T-cell (primary cell): ENCODE measurements at regions not wholly inside any gene's neighbourhood (a gene's known extent, or its start where the extent isn't known, plus 50 kb on each side); places are given as distances from the start of the nearest gene placed in this dataset.

Experiments used
- ATAC-seq, 4 experiments: fragments of 200-7000 bp in 3 of 4; fragments of 150-1000 bp in 1 of 4; cut with Tn5 transposase; replicated peaks in 1 of 4; 1 replicate in 3 of 4; 2 replicates in 1 of 4; pipeline ENCODE4 v1.10.0; 2021; ENCODE audit warnings: moderate library complexity in 3 of 4, mild to moderate bottlenecking in 2 of 4, moderate number of reproducible peaks in 1 of 4
- CTCF ChIA-PET, 2 donors: fragments of 300-600 bp; sonication (Branson Sonifier 250); formaldehyde crosslinking; loops; one replicate each; lab custom pipeline; 2022; ENCODE audit warnings: antibody characterized with exemption in 2 of 2; lab: Charles Lee
- POLR2A ChIA-PET, 2 donors: fragments of 300-600 bp; sonication (Branson Sonifier 250); formaldehyde crosslinking; loops; one replicate each; lab custom pipeline; 2022; ENCODE audit warnings: antibody characterized with exemption in 2 of 2; lab: Charles Lee
- DNase-seq, 35 experiments: peaks; one replicate each; pipeline versions ENCODE4 v3.0.0 to v3.0.0-alpha.2; 2013 to 2023
- H3K27ac ChIP-seq: one replicate; pipeline ENCODE4 v1.5.1; 2013; ENCODE audit warnings: low read length
- H3K27me3 ChIP-seq, 2 experiments: replicated peaks in 1 of 2; 1 replicate in 1 of 2; 2 replicates in 1 of 2; pipeline versions ENCODE4 v1.6.1 to v1.7.0; 2013; ENCODE audit warnings: low read length in 1 of 2, mixed read lengths in 1 of 2; ENCODE audit not compliant: control insufficient read depth in 2 of 2, insufficient read depth in 2 of 2; ENCODE audit errors: extremely low read depth in 1 of 2
- H3K36me3 ChIP-seq, 2 donors: 1 replicate in 1 of 2; 2 replicates in 1 of 2; pipeline versions ENCODE4 v1.6.1 to v1.7.0; 2013; ENCODE audit warnings: low read length in 1 of 2; ENCODE audit not compliant: control insufficient read depth in 2 of 2, insufficient read depth in 1 of 2; ENCODE audit errors: extremely low read depth in 1 of 2
- H3K4me1 ChIP-seq, 2 experiments: 1 replicate in 1 of 2; 2 replicates in 1 of 2; pipeline versions ENCODE4 v1.6.1 to v1.7.0; 2013; ENCODE audit warnings: low read length in 2 of 2, mixed read lengths in 1 of 2; ENCODE audit not compliant: insufficient read depth in 2 of 2, control insufficient read depth in 1 of 2; ENCODE audit errors: extremely low read depth in 1 of 2
- H3K4me3 ChIP-seq, 2 donors: 1 replicate in 1 of 2; 2 replicates in 1 of 2; pipeline versions ENCODE4 v1.5.1 to v1.7.0; 2013; ENCODE audit warnings: mild to moderate bottlenecking in 2 of 2, low read length in 1 of 2, moderate library complexity in 1 of 2; ENCODE audit not compliant: control insufficient read depth in 1 of 2; ENCODE audit errors: extremely low read depth in 1 of 2
- H3K9me3 ChIP-seq: 2 replicates; pipeline ENCODE4 v1.7.0; 2013
- H3K27ac Mint-ChIP-seq, 2 donors: one replicate each; pipeline ENCODE4 v1.8.0; 2020 to 2021; ENCODE audit warnings: mild to moderate bottlenecking in 2 of 2, mixed read lengths in 2 of 2
- H3K27me3 Mint-ChIP-seq, 2 donors: one replicate each; pipeline ENCODE4 v1.8.0; 2021 to 2022; ENCODE audit warnings: mixed read lengths in 2 of 2
- H3K36me3 Mint-ChIP-seq: one replicate; pipeline ENCODE4 v1.8.0; 2021; ENCODE audit warnings: mixed read lengths
- H3K4me1 Mint-ChIP-seq, 3 donors: one replicate each; pipeline ENCODE4 v1.8.0; 2020 to 2022; ENCODE audit warnings: mixed read lengths in 3 of 3, mild to moderate bottlenecking in 1 of 3
- H3K4me3 Mint-ChIP-seq, 3 donors: one replicate each; pipeline ENCODE4 v1.8.0; 2020 to 2022; ENCODE audit warnings: mild to moderate bottlenecking in 3 of 3, mixed read lengths in 3 of 3, moderate library complexity in 3 of 3
- H3K9me3 Mint-ChIP-seq, 3 donors: one replicate each; pipeline ENCODE4 v1.8.0; 2020 to 2022; ENCODE audit warnings: mixed read lengths in 3 of 3
- WGBS: methylation state at CpG from one replicate; pipeline ENCODE4 v1.1.5; 2013; ENCODE audit warnings: missing lambda C conversion rate; ENCODE audit not compliant: insufficient coverage; 5-methylcytosine and 5-hydroxymethylcytosine counted together

- Histone ChIP-seq H3K36me3 (no peaks in the 10 kb centered on the region), H3K27ac (no peak overlapping the region), H3K4me1 (no peaks in the 10 kb centered on the region), H3K27me3 (no peaks in the 10 kb centered on the region), H3K4me3 (no peak overlapping the region), H3K9me3 (no peaks in the 10 kb centered on the region)
- H3K36me3 Mint-ChIP-seq: no peaks in the 10 kb centered on the region
- peaks cover 3 to 12% of the 10 kb centered on the region in 2 donors for H3K27me3 Mint-ChIP-seq
- DNase-seq: no peak
- H3K9me3 Mint-ChIP-seq: no peaks in the 10 kb centered on the region
- ChIA-PET CTCF (no interaction called here), POLR2A (no interaction called here)
- no peak overlapping the region for H3K27ac Mint-ChIP-seq
- 71% methylated on average over 1 of the region's 2 CpGs for WGBS
- no peaks in the 10 kb centered on the region for H3K4me1 Mint-ChIP-seq
- ATAC-seq: no peak
- H3K4me3 Mint-ChIP-seq: no peak overlapping the region
Measured at GRCh38 chr2:225797394-225797793, 397.9 kb downstream of the NYAP2 start.

- ATAC-seq (no peak), DNase-seq (no peak)
- no peaks in the 10 kb centered on the region for H3K27me3 ChIP-seq
- CTCF ChIA-PET: no interaction called here
- H3K27ac ChIP-seq: no peak overlapping the region
- WGBS: 100% methylated on average over 1 of the region's 2 CpGs
- H3K4me1 Mint-ChIP-seq: no peaks in the 10 kb centered on the region
- no peak overlapping the region for H3K4me3 ChIP-seq
- H3K9me3 Mint-ChIP-seq: no peaks in the 10 kb centered on the region
- no peaks in the 10 kb centered on the region for H3K36me3 ChIP-seq
- no peaks in the 10 kb centered on the region for H3K9me3 ChIP-seq
- no peak overlapping the region for H3K4me3 Mint-ChIP-seq
- no peaks in the 10 kb centered on the region for H3K36me3 Mint-ChIP-seq
- POLR2A ChIA-PET: no interaction called here
- no peak overlapping the region for H3K27ac Mint-ChIP-seq
- H3K4me1 ChIP-seq: no peaks in the 10 kb centered on the region
- peaks cover 6 to 17% of the 10 kb centered on the region in 2 donors for H3K27me3 Mint-ChIP-seq
Measured at GRCh38 chr2:225794652-225795400, 395.3 kb downstream of the NYAP2 start.

DNA sequence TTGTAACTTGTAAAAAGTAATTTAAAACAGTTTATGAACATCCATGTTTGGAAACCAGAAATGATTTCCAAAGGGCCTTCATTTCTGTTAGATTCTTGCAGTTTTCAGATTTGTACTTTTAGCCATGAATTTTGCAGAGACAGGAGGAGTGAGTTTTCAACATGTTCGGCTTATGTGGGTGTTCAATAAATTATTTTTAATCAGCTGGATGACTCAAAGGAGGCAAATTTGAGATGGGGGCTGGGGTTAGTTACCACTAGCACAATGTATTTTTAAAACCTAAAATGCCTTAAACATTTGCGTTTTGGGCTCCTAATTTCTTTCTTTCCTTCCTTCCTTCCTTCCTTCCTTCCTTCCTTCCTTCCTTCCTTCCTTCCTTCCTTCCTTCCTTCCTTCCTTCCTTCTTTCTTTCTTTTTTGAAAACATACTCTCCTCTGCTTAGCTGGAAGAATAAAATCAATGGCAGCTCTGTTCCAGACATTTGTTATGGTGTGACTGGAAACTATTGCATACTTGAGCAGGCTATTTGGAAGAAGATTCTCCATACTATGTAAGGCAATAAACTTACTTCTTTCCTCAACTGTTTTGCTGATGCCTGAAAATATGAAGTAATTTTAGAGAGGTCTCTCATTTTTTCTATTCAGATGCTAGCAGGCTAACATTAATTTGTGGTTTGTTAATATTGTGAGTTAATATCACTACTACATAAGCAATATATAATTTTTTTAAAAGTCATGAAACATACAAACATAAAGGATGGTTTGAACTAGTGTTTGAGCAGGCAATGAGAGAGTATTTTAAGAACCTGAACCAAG is 394.4 kb downstream of the NYAP2 start:
- Mint-ChIP-seq H3K4me3 (no peak overlapping the region), H3K4me1 (no peaks in the 10 kb centered on the region), H3K9me3 (no peaks in the 10 kb centered on the region), H3K27me3 (peaks cover 6 to 13% of the 10 kb centered on the region in 2 donors), H3K36me3 (no peaks in the 10 kb centered on the region), H3K27ac (no peak overlapping the region)
- no CpG with 5 or more reads among the region's 2 CpGs for WGBS
- Histone ChIP-seq H3K27ac (no peak overlapping the region), H3K36me3 (no peaks in the 10 kb centered on the region), H3K4me3 (no peak overlapping the region), H3K9me3 (no peaks in the 10 kb centered on the region), H3K4me1 (no peaks in the 10 kb centered on the region), H3K27me3 (no peaks in the 10 kb centered on the region)
- CTCF ChIA-PET: no interaction called here
- POLR2A ChIA-PET: no interaction called here
- no peak for DNase-seq
- no peak for ATAC-seq

- Histone ChIP-seq H3K9me3 (no peaks in the 10 kb centered on the region), H3K27ac (no peak overlapping the region), H3K36me3 (no peaks in the 10 kb centered on the region), H3K27me3 (no peaks in the 10 kb centered on the region), H3K4me3 (no peak overlapping the region), H3K4me1 (no peaks in the 10 kb centered on the region)
- Mint-ChIP-seq H3K27me3 (peaks cover 5 to 17% of the 10 kb centered on the region in 2 donors), H3K36me3 (no peaks in the 10 kb centered on the region), H3K27ac (no peak overlapping the region), H3K9me3 (no peaks in the 10 kb centered on the region), H3K4me3 (no peak overlapping the region), H3K4me1 (no peaks in the 10 kb centered on the region)
- ATAC-seq: no peak
- POLR2A ChIA-PET: no interaction called here
- CTCF ChIA-PET: no interaction called here
- 75% methylated on average over 5 of the region's 5 CpGs for WGBS
- DNase-seq: no peak
Measured at GRCh38 chr2:225788571-225789094, 389.1 kb downstream of the NYAP2 start.

DNA sequence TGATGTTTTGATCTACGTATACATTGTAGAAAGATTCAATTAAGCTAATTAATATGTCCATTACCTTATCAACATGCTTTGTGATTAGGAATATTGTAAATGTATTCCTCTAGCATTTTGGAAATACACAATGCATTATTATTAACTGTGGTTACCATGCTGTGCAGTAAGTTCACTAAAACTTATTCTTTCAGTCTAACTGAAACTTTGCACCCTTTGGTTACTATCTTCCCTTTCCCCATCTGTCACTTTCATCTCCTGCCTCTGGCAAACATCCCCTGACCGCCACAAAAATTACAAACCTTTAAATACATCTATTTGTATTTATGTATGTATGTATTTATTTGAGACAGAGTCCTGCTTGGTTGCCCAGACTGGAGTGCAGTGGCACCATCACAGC is 388.0 kb downstream of the NYAP2 start:
- Mint-ChIP-seq H3K4me1 (no peaks in the 10 kb centered on the region), H3K36me3 (no peaks in the 10 kb centered on the region), H3K9me3 (no peaks in the 10 kb centered on the region), H3K27me3 (peaks cover 5 to 15% of the 10 kb centered on the region in 2 donors), H3K4me3 (no peak overlapping the region), H3K27ac (no peak overlapping the region)
- no peaks in the 10 kb centered on the region for H3K4me1 ChIP-seq
- H3K9me3 ChIP-seq: no peaks in the 10 kb centered on the region
- H3K4me3 ChIP-seq: no peak overlapping the region
- H3K27me3 ChIP-seq: no peaks in the 10 kb centered on the region
- WGBS: no CpG with 5 or more reads among the region's 2 CpGs
- H3K27ac ChIP-seq: no peak overlapping the region
- no peak for ATAC-seq
- POLR2A ChIA-PET: interaction anchor here in 1 of 2 donors (0.6 kb wide), 1 partner anchor 1030 kb away, joined by 4 read pairs; no protein-coding TSS in a partner anchor
- CTCF ChIA-PET: no interaction called here
- H3K36me3 ChIP-seq: no peaks in the 10 kb centered on the region
- DNase-seq: no peak

GRCh38 chr2:225781991-225782390 is 382.5 kb downstream of the NYAP2 start:
- 86% methylated on average over 1 of the region's 2 CpGs for WGBS
- H3K9me3 ChIP-seq: no peaks in the 10 kb centered on the region
- no peak overlapping the region for H3K4me3 ChIP-seq
- no peaks in the 10 kb centered on the region for H3K4me1 ChIP-seq
- POLR2A ChIA-PET: no interaction called here
- Mint-ChIP-seq H3K27ac (no peak overlapping the region), H3K36me3 (no peaks in the 10 kb centered on the region), H3K9me3 (no peaks in the 10 kb centered on the region), H3K4me3 (no peak overlapping the region), H3K4me1 (no peaks in the 10 kb centered on the region), H3K27me3 (peaks cover 0 to 5% of the 10 kb centered on the region in 2 donors)
- CTCF ChIA-PET: no interaction called here
- no peak for DNase-seq
- ATAC-seq: no peak
- no peaks in the 10 kb centered on the region for H3K36me3 ChIP-seq
- H3K27ac ChIP-seq: no peak overlapping the region
- no peaks in the 10 kb centered on the region for H3K27me3 ChIP-seq
